ENCODE measurements at regions not wholly inside any gene's neighbourhood (a gene's known extent, or its start where the extent isn't known, plus 50 kb on each side); places are given as distances from the start of the nearest gene placed in this dataset.

GRCh38 chr3:41024031-41024836 lies 175.1 kb upstream of the CTNNB1 start:
- Mint-ChIP-seq H3K4me3 (no peak overlapping the region), H3K9me3 (no peaks in the 10 kb centered on the region), H3K27me3 (ENCODE audit: low read depth) (no peaks in the 10 kb centered on the region), H3K27ac (peak overlapping the region; percentile 11), H3K36me3 (no peaks in the 10 kb centered on the region), H3K4me1 (no peaks in the 10 kb centered on the region)
- DNase-seq (ENCODE audit: low spot score in 2 of 2, unreplicated experiment in 2 of 2) = no peak
- TF ChIP-seq CTCF (IDR thresholded peaks at IDR 0.05; ENCODE audit: unreplicated experiment) = no peak

GRCh38 chr3:41026394-41027177 lies 172.7 kb upstream of the CTNNB1 start:
- DNase-seq (ENCODE audit: low spot score in 2 of 2, unreplicated experiment in 2 of 2) = peak in 1 of 2 experiments; percentile 42
- H3K27me3 Mint-ChIP-seq (ENCODE audit: low read depth) = no peaks in the 10 kb centered on the region
- H3K27ac Mint-ChIP-seq = no peak overlapping the region
- no peaks in the 10 kb centered on the region for H3K9me3 Mint-ChIP-seq
- TF ChIP-seq CTCF (IDR thresholded peaks at IDR 0.05; ENCODE audit: unreplicated experiment) = no peak
- no peaks in the 10 kb centered on the region for H3K36me3 Mint-ChIP-seq
- peaks cover 12% of the 10 kb centered on the region for H3K4me1 Mint-ChIP-seq
- H3K4me3 Mint-ChIP-seq = no peak overlapping the region

- no peaks in the 10 kb centered on the region for H3K36me3 Mint-ChIP-seq
- no peak overlapping the region for H3K27ac Mint-ChIP-seq
- peaks cover 8% of the 10 kb centered on the region for H3K9me3 Mint-ChIP-seq
- no peaks in the 10 kb centered on the region for H3K27me3 Mint-ChIP-seq (ENCODE audit: low read depth)
- no peak overlapping the region for H3K4me3 Mint-ChIP-seq
- no peak for DNase-seq (ENCODE audit: low spot score in 2 of 2, unreplicated experiment in 2 of 2)
- no peak for TF ChIP-seq CTCF (IDR thresholded peaks at IDR 0.05; ENCODE audit: unreplicated experiment)
- peaks cover 15% of the 10 kb centered on the region for H3K4me1 Mint-ChIP-seq
These were observed 169.9 kb upstream of the CTNNB1 start for GRCh38 chr3:41029356-41029755.

GRCh38 chr3:41030220-41030619 lies 169.1 kb upstream of the CTNNB1 start:
- peaks cover 8% of the 10 kb centered on the region for H3K9me3 Mint-ChIP-seq
- no peaks in the 10 kb centered on the region for H3K36me3 Mint-ChIP-seq
- H3K4me1 Mint-ChIP-seq = peaks cover 19% of the 10 kb centered on the region
- no peak for TF ChIP-seq CTCF (IDR thresholded peaks at IDR 0.05; ENCODE audit: unreplicated experiment)
- DNase-seq (ENCODE audit: low spot score in 2 of 2, unreplicated experiment in 2 of 2) = no peak
- no peak overlapping the region for H3K4me3 Mint-ChIP-seq
- no peak overlapping the region for H3K27ac Mint-ChIP-seq
- H3K27me3 Mint-ChIP-seq (ENCODE audit: low read depth) = no peaks in the 10 kb centered on the region

- H3K27me3 Mint-ChIP-seq (ENCODE audit: low read depth) = no peaks in the 10 kb centered on the region
- TF ChIP-seq CTCF (IDR thresholded peaks at IDR 0.05; ENCODE audit: unreplicated experiment) = no peak
- H3K9me3 Mint-ChIP-seq = peaks cover 8% of the 10 kb centered on the region
- H3K36me3 Mint-ChIP-seq = no peaks in the 10 kb centered on the region
- no peak overlapping the region for H3K27ac Mint-ChIP-seq
- peaks cover 19% of the 10 kb centered on the region for H3K4me1 Mint-ChIP-seq
- DNase-seq (ENCODE audit: low spot score in 2 of 2, unreplicated experiment in 2 of 2) = no peak
- H3K4me3 Mint-ChIP-seq = no peak overlapping the region
These were observed 167.9 kb upstream of the CTNNB1 start for GRCh38 chr3:41031401-41031800.
